Activated naive CD4-positive, alpha-beta T cell treated with anti-CD3 and anti-CD28 coated beads, Interleukin-2, amount 50 U/mL, for 24 hours (primary cell): ENCODE measurements at regions not wholly inside any gene's neighbourhood (a gene's known extent, or its start where the extent isn't known, plus 50 kb on each side); places are given as distances from the start of the nearest gene placed in this dataset.

ENCODE experiments used
- H3K27ac Mint-ChIP-seq: one replicate; pipeline ENCODE4 v1.8.0; 2021; ENCODE audit warnings: mild to moderate bottlenecking, mixed read lengths
- H3K27me3 Mint-ChIP-seq: one replicate; pipeline ENCODE4 v1.8.0; 2021; ENCODE audit warnings: mixed read lengths
- H3K36me3 Mint-ChIP-seq: one replicate; pipeline ENCODE4 v1.8.0; 2021; ENCODE audit warnings: mixed read lengths
- H3K4me1 Mint-ChIP-seq: one replicate; pipeline ENCODE4 v1.8.0; 2021; ENCODE audit warnings: mixed read lengths
- H3K4me3 Mint-ChIP-seq: one replicate; pipeline ENCODE4 v1.8.0; 2021; ENCODE audit warnings: mild to moderate bottlenecking, mixed read lengths
- H3K9me3 Mint-ChIP-seq: one replicate; pipeline ENCODE4 v1.8.0; 2021; ENCODE audit warnings: mixed read lengths

- no peaks in the 10 kb centered on the region for H3K9me3 Mint-ChIP-seq
- H3K4me3 Mint-ChIP-seq = no peak overlapping the region
- H3K27ac Mint-ChIP-seq = no peak overlapping the region
- no peaks in the 10 kb centered on the region for H3K36me3 Mint-ChIP-seq
- peaks cover 34% of the 10 kb centered on the region for H3K27me3 Mint-ChIP-seq
- H3K4me1 Mint-ChIP-seq = no peaks in the 10 kb centered on the region
Observed at GRCh38 chr9:93861736-93862358, 93.3 kb downstream of the BARX1 start.

DNA sequence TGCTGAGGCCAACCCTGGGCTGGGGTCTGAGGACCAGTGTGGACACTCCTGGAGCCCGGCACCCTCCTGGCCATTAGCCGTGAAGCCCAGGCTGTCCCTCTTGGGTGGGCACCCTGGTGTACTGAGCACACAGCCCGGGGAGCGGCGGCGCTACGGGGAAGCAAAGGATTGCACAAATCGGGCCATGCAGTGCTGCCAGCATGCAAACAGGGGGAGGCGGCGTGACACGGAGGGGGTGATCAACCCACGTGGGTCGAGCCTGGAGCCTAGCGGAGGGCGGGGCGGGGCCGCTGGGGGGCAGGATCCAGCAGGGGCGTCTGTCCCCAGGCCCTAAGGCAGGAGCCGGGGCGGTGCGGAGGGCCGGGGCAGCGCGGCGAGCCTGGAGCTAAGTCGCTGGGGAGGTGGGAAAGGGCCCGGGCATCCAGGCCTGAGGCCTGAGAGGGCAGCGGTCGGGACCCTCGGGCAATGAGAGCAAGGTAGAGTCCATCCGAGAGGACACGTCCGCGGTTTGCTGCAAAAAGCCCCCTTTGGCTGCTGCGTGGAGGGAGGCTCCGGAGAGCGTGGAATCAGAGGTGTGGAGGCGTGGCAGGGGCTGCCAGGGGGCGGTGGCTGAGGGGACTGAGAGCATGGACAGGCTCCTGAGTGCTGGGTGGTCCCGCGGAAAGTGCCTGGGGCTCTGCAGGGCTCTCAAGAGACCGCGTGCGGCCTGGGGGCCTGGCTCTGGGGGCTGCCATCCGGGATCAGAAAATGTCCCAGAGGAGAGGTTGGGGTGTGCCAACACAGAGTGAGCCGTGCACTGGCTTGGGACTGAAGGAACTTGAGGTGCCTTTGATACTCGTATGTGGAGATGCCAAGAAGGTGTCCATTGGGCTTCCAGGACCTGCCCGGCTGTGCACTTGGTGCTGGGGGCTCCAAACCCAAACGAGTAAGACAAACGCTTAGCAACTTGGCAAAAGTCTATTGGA lies 94.2 kb downstream of the BARX1 start:
- no peak overlapping the region for H3K27ac Mint-ChIP-seq
- no peaks in the 10 kb centered on the region for H3K36me3 Mint-ChIP-seq
- no peaks in the 10 kb centered on the region for H3K4me1 Mint-ChIP-seq
- peaks cover 40% of the 10 kb centered on the region for H3K27me3 Mint-ChIP-seq
- no peak overlapping the region for H3K4me3 Mint-ChIP-seq
- no peaks in the 10 kb centered on the region for H3K9me3 Mint-ChIP-seq

DNA sequence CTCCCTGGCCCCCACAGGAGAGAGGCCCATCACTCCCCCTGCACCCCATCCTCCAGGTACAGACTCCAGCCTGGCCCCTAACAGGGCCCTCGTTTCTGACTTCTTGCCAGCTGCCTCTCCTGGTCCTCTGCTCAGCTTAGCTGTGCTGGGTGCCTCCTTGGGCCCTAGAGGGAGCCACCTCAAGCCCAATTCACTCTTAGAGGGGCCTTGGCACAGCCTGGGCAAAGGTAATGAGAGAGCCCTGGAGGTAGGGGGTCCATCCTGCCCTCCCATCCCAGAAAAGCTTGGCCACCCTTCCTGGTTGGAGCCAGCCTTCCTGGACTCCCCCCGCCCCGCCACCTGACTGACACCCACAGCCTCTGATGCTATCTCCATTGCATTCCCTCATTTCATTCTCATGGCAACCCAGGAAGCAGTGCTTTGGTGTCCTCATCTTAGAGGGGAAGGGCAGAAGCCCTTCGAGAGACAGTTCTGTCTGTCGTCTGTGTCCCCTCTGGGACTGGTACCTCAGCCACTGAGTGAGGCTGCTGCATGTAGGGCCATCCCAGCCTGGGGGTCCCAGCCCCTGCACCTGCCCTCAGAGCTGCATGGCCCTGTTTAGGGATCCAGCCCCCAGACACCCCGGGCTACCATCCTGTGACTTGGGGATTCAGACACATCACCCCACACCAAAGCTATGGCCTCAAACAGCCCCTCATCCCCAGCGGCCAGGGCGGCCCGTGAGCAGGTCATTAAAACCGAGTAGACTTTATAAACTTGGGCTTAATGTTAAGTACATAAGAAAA lies 95.5 kb downstream of the BARX1 start:
- Mint-ChIP-seq H3K4me1 (no peaks in the 10 kb centered on the region), H3K27me3 (peaks cover 44% of the 10 kb centered on the region), H3K4me3 (no peak overlapping the region)

DNA sequence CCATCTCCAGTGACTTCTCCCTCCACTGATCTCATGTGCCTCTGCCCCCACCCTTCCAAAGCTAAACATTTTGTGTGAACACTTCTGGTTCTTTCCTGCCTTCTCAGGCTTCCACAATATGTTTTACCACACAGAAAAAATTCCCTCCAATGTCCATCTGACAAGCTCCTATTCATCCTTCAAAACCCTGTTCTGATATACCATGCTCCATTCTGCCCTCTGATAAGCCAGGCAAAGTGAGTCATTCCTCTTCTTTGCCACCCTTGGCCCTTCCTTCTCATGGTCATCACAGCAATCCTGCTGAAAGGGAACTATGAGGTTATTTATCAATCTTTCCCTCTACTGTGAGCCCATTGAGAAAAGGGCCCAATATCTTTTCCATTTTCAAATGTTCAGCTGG lies 97.6 kb downstream of the BARX1 start:
- Mint-ChIP-seq H3K27me3 (peaks cover 48% of the 10 kb centered on the region), H3K9me3 (peaks cover 14% of the 10 kb centered on the region), H3K36me3 (peaks cover 2% of the 10 kb centered on the region), H3K4me1 (no peaks in the 10 kb centered on the region), H3K27ac (no peak overlapping the region), H3K4me3 (no peak overlapping the region)

More for the DNA sequence above, 95.5 kb downstream of the BARX1 start:
- peaks cover 9% of the 10 kb centered on the region for H3K9me3 Mint-ChIP-seq
- no peaks in the 10 kb centered on the region for H3K36me3 Mint-ChIP-seq
- no peak overlapping the region for H3K27ac Mint-ChIP-seq

GRCh38 chr9:93852728-93853127 lies 102.4 kb downstream of the BARX1 start:
- peaks cover 17% of the 10 kb centered on the region for H3K9me3 Mint-ChIP-seq
- H3K27me3 Mint-ChIP-seq = peaks cover 37% of the 10 kb centered on the region
- no peaks in the 10 kb centered on the region for H3K4me1 Mint-ChIP-seq
- no peak overlapping the region for H3K27ac Mint-ChIP-seq
- no peak overlapping the region for H3K4me3 Mint-ChIP-seq
- H3K36me3 Mint-ChIP-seq = peaks cover 2% of the 10 kb centered on the region

- Mint-ChIP-seq H3K4me1 (no peaks in the 10 kb centered on the region), H3K4me3 (no peak overlapping the region), H3K27ac (no peak overlapping the region), H3K27me3 (peaks cover 34% of the 10 kb centered on the region), H3K9me3 (peaks cover 15% of the 10 kb centered on the region), H3K36me3 (peaks cover 4% of the 10 kb centered on the region)
Observed at GRCh38 chr9:93846349-93846748, 108.8 kb downstream of the BARX1 start.

- Mint-ChIP-seq H3K27me3 (peaks cover 28% of the 10 kb centered on the region), H3K4me3 (no peak overlapping the region), H3K36me3 (peaks cover 4% of the 10 kb centered on the region), H3K27ac (no peak overlapping the region), H3K4me1 (no peaks in the 10 kb centered on the region), H3K9me3 (peaks cover 15% of the 10 kb centered on the region)
Observed at GRCh38 chr9:93843396-93843795, 111.8 kb downstream of the BARX1 start.

DNA sequence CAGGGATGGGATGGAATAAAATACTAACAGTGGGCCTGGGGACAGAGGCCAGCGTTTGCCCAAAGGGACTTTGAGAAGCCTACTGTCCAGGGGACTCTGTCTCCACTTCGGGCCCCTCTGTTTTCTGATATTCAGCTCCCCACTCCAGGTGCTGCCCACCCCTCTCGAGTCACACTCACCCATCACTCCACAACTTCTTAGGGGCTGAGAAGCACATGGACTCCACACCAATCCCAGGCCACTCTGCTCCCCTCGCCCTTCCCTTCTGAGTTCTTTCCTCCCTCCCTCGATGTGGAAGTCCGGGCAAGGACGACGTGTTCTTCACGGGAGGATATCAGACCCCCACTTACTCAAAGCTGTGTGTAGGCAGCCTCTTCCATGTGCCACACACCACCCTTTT lies 124.5 kb downstream of the BARX1 start:
- Mint-ChIP-seq H3K36me3 (peaks cover 1% of the 10 kb centered on the region), H3K4me1 (peaks cover 10% of the 10 kb centered on the region), H3K27me3 (peaks cover 20% of the 10 kb centered on the region), H3K9me3 (peaks cover 18% of the 10 kb centered on the region), H3K27ac (no peak overlapping the region), H3K4me3 (no peak overlapping the region)

GRCh38 chr9:93830012-93830596 lies 125.1 kb downstream of the BARX1 start:
- H3K9me3 Mint-ChIP-seq = peaks cover 15% of the 10 kb centered on the region
- no peak overlapping the region for H3K27ac Mint-ChIP-seq
- peaks cover 1% of the 10 kb centered on the region for H3K36me3 Mint-ChIP-seq
- peaks cover 10% of the 10 kb centered on the region for H3K4me1 Mint-ChIP-seq
- H3K4me3 Mint-ChIP-seq = no peak overlapping the region
- peaks cover 21% of the 10 kb centered on the region for H3K27me3 Mint-ChIP-seq

DNA sequence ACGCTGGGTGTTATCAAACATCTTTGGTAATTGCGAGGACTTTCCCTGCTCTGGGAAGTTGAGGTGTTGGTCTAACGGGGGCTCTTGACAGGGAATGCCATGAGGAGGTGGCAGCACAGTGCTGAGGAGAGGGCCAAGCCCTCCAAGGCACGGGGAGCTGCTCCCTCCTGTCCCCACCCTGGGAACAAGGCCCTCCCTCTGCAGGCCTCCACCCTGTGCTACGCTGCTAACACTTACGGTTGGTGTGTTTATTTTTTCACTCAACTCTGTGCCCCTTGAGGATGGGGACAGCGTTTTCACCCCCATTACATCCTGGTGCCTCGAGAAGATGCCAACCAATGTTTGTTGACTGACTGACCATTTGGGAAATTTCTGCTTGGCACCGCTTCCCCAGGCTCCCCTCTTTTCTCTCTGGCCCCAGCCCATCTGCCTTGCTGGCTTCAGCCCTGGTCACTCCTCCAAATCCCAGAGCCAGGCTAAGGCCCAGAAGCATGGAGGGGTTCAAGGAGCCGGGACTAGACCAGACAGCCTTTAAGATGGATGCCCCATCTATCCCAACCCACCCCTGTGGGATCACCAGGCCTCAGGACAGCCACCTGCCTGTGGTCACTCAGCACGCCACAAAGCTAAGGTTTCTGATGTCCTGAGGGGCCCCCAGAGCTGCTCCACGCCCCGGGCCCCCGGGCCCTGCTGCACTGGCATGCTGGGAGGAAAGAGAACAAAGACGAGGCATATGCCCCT lies 125.7 kb downstream of the BARX1 start:
- Mint-ChIP-seq H3K4me3 (no peak overlapping the region), H3K9me3 (peaks cover 15% of the 10 kb centered on the region), H3K36me3 (peaks cover 1% of the 10 kb centered on the region), H3K27me3 (peaks cover 24% of the 10 kb centered on the region), H3K27ac (no peak overlapping the region), H3K4me1 (peaks cover 10% of the 10 kb centered on the region)

- peak overlapping the region; percentile 43 for H3K27ac Mint-ChIP-seq
- H3K27me3 Mint-ChIP-seq = peaks cover 24% of the 10 kb centered on the region
- H3K36me3 Mint-ChIP-seq = peaks cover 1% of the 10 kb centered on the region
- peaks cover 15% of the 10 kb centered on the region for H3K9me3 Mint-ChIP-seq
- H3K4me1 Mint-ChIP-seq = peaks cover 10% of the 10 kb centered on the region
- H3K4me3 Mint-ChIP-seq = no peak overlapping the region
Observed at GRCh38 chr9:93828331-93829097, 126.6 kb downstream of the BARX1 start.

DNA sequence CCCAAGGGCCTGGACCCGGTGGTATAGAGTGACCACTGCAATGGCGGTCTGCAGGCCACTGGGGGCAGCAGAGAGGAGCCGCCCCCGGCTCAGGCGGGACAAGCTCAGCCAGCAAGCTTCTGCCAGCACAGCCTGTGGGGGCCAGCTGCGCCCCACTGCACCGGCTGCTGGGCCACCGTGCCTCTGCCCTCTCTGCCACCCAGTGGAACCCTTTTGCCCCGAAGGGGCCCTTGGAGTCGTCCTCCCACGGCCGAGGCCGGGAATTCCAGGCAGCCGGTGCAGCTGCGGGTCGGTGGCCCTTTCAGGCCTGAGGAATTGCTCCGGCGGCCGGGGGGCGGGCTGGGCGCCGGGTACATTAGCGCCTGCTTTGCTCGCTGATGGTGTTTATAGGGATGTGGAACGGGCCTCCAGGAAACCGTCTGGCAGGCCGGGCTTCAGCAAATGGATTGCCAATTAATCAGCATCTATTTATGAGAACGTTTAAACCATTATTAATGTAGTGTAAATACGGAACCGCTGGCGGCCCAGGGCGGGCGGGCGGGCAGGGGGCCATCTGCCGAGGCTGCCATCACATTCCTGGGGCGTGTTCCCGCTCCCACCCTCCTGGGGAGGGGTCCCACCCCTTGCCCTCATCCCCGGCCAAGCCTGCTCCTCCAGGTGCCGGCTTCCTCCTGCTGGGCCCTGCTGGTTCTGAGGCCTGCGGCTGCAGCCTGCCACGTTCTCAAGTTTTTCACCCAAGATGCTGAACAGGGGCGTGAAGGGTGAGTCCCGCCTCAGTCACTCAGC lies 127.4 kb downstream of the BARX1 start:
- H3K4me3 Mint-ChIP-seq = no peak overlapping the region
- peaks cover 10% of the 10 kb centered on the region for H3K4me1 Mint-ChIP-seq
- H3K27ac Mint-ChIP-seq = no peak overlapping the region
- H3K9me3 Mint-ChIP-seq = peaks cover 7% of the 10 kb centered on the region
- peaks cover 24% of the 10 kb centered on the region for H3K27me3 Mint-ChIP-seq
- peaks cover 1% of the 10 kb centered on the region for H3K36me3 Mint-ChIP-seq

DNA sequence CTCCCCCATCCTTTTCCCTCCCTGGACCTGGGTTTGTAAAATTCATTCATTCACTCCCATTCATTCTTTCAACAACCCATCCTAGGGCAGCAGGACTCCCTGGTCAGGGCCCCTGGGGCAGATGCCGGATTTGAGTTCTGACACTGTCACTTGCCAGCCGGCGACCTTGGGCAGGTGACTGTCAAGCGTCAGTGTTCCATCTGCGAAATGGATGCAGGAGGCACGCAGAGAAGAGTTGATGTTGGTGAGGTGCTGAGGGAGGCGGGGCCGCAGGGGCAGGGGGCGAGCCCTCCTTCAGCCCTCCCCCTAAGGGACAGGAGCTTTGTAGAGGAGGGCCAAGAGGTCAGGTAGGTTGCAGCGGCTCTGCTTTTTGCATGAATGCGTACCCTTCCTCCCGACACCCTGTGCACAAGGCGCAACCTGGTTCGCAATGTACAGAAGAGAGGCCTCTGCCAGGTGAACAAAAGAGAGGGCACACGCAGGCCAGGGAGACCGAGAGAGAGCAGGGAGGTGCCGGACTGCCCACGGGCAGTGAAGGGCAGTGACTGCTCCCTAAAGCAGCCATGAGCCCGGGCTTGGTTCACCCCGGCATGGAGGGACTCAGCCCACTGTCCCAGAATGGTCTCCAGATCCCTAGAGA lies 128.1 kb downstream of the BARX1 start:
- Mint-ChIP-seq H3K9me3 (peaks cover under 1% of the 10 kb centered on the region), H3K4me1 (peaks cover 10% of the 10 kb centered on the region), H3K4me3 (no peak overlapping the region), H3K27ac (no peak overlapping the region), H3K27me3 (peaks cover 22% of the 10 kb centered on the region), H3K36me3 (no peaks in the 10 kb centered on the region)
